OCI-LY7 (cell line): ENCODE measurements at regions not wholly inside any gene's neighbourhood (a gene's known extent, or its start where the extent isn't known, plus 50 kb on each side); places are given as distances from the start of the nearest gene placed in this dataset.
"Not testable (repeated sequence)": the region's sequence is repeated elsewhere in the genome, so short reads cannot be mapped to it uniquely, and the experiment has no call there.

Experiments
- BruUV-seq: library from RNA; stranded (reverse); fragments of 400-500 nt; replicated peaks from 2 replicates; lab custom pipeline; 2021; lab: Mats Ljungman, UMichigan
- CTCF ChIA-PET: fragments of 300-600 bp; sonication (Branson Sonifier 250); formaldehyde crosslinking; loops from one replicate; lab custom pipeline; 2022; ENCODE audit warnings: antibody characterized with exemption; ENCODE audit not compliant: unreplicated experiment; lab: Charles Lee
- POLR2A ChIA-PET: fragments of 300-600 bp; sonication (Branson Sonifier 250); formaldehyde crosslinking; loops from one replicate; lab custom pipeline; 2022; ENCODE audit warnings: antibody characterized with exemption; lab: Charles Lee
- DNase-seq: peaks from one replicate; pipeline ENCODE4 v3.0.0-alpha.2; 2015; ENCODE audit warnings: low spot score
- H2AFZ ChIP-seq: fragments of 200-600 bp; sonication (generic), shearing (Covaris generic); 2 replicates; pipeline ENCODE4 v1.6.1; 2014; ENCODE audit warnings: mild to moderate bottlenecking, antibody characterized with exemption, low read length, moderate library complexity
- H3K27ac ChIP-seq: fragments of 200-600 bp; sonication (generic); 2 replicates; pipeline ENCODE4 v1.5.1; 2014; ENCODE audit warnings: mixed run types, low read depth, mild to moderate bottlenecking, moderate library complexity, low read length, inconsistent platforms; ENCODE audit not compliant: poor library complexity, severe bottlenecking
- H3K36me3 ChIP-seq: fragments of 200-600 bp; sonication (generic); 2 replicates; pipeline ENCODE4 v1.6.1; 2014; ENCODE audit warnings: mild to moderate bottlenecking, antibody characterized with exemption, low read length, moderate library complexity, mixed read lengths; ENCODE audit not compliant: insufficient read depth
- H3K4me1 ChIP-seq: fragments of 200-600 bp; sonication (generic); 2 replicates; pipeline ENCODE4 v1.5.1; 2014; ENCODE audit warnings: mild to moderate bottlenecking, low read length; ENCODE audit not compliant: insufficient read depth, poor library complexity, severe bottlenecking
- H3K4me2 ChIP-seq: fragments of 200-600 bp; sonication (generic); 2 replicates; pipeline ENCODE4 v1.6.1; 2014; ENCODE audit warnings: mild to moderate bottlenecking, low read length
- H3K4me3 ChIP-seq: fragments of 200-600 bp; sonication (generic); 2 replicates; pipeline ENCODE4 v1.5.1; 2014; ENCODE audit warnings: mild to moderate bottlenecking, low read depth, low read length; ENCODE audit not compliant: poor library complexity, severe bottlenecking
- H3K79me2 ChIP-seq: fragments of 200-600 bp; sonication (generic); 2 replicates; pipeline ENCODE4 v1.6.1; 2016; ENCODE audit warnings: low read depth, mild to moderate bottlenecking, low read length, moderate library complexity, mixed read lengths; ENCODE audit not compliant: insufficient read depth
- H3K9me2 ChIP-seq: fragments of 200-600 bp; sonication (generic); 2 replicates; pipeline ENCODE4 v1.6.1; 2016; ENCODE audit warnings: mild to moderate bottlenecking, low read length, mixed read lengths; ENCODE audit not compliant: insufficient read depth
- H3K9me3 ChIP-seq: fragments of 200-600 bp; sonication (generic); 2 replicates; pipeline ENCODE4 v1.6.1; 2014; ENCODE audit warnings: mild to moderate bottlenecking, mixed run types, low read length, mixed read lengths
- H4K20me1 ChIP-seq: fragments of 200-600 bp; sonication (generic); 2 replicates; pipeline ENCODE4 v1.6.1; 2014; ENCODE audit warnings: mild to moderate bottlenecking, antibody characterized with exemption, low read length, moderate library complexity, mixed read lengths; ENCODE audit not compliant: insufficient read depth
- EZH2phosphoT487 ChIP-seq: fragments of 200-600 bp; sonication (generic); IDR thresholded peaks from 2 replicates; pipeline ENCODE4 v1.6.1; 2018; ENCODE audit warnings: low read depth, borderline replicate concordance, mild to moderate bottlenecking, mixed run types, antibody characterized with exemption, low read length, moderate library complexity, mixed read lengths
- intact Hi-C: fragments of 100-400 bp; cut with micrococcal nuclease; formaldehyde crosslinking; loops from one replicate; pipeline ENCODE4 v1.10.0; 2022; ENCODE audit not compliant: unreplicated experiment
- TF ChIP-seq, protein P1 (sequence below): fragments of 200-600 bp; sonication (generic); conservative IDR thresholded peaks from 2 replicates; pipeline ENCODE4 v1.5.1; 2014; ENCODE audit warnings: mild to moderate bottlenecking, antibody characterized with exemption, low read length, moderate library complexity, mixed read lengths

- TF ChIP-seq, protein P1, sequence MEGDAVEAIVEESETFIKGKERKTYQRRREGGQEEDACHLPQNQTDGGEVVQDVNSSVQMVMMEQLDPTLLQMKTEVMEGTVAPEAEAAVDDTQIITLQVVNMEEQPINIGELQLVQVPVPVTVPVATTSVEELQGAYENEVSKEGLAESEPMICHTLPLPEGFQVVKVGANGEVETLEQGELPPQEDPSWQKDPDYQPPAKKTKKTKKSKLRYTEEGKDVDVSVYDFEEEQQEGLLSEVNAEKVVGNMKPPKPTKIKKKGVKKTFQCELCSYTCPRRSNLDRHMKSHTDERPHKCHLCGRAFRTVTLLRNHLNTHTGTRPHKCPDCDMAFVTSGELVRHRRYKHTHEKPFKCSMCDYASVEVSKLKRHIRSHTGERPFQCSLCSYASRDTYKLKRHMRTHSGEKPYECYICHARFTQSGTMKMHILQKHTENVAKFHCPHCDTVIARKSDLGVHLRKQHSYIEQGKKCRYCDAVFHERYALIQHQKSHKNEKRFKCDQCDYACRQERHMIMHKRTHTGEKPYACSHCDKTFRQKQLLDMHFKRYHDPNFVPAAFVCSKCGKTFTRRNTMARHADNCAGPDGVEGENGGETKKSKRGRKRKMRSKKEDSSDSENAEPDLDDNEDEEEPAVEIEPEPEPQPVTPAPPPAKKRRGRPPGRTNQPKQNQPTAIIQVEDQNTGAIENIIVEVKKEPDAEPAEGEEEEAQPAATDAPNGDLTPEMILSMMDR, result peak; percentile 74
- H3K4me3 ChIP-seq, H3K4me1 ChIP-seq, H3K9me3 ChIP-seq, H3K36me3 ChIP-seq, H3K4me2 ChIP-seq, H4K20me1 ChIP-seq, H2AFZ ChIP-seq, H3K9me2 ChIP-seq, POLR2A ChIA-PET, H3K27ac ChIP-seq, BruUV-seq, intact Hi-C loops, CTCF ChIA-PET, H3K79me2 ChIP-seq: not testable (repeated sequence)
- DNase-seq, result peak; percentile 34
These were observed 620.3 kb downstream of the ZWINT start for GRCh38 chr10:55740767-55741166.

GRCh38 chr10:55740110-55740509, 620.9 kb downstream of the ZWINT start:
- H4K20me1 ChIP-seq, result no peaks in the 10 kb centered on the region
- no peak for DNase-seq
- H3K4me2 ChIP-seq, result no peak overlapping the region
- TF ChIP-seq EZH2phosphoT487, result no peak
- no peak overlapping the region for H2AFZ ChIP-seq
- H3K4me3 ChIP-seq, result no peak overlapping the region
- CTCF ChIA-PET, result no interaction called here
- intact Hi-C loops, result no loop called here
- no peaks in the 10 kb centered on the region for H3K4me1 ChIP-seq
- POLR2A ChIA-PET, result no interaction called here
- no peaks in the 10 kb centered on the region for H3K36me3 ChIP-seq
- BruUV-seq, result no TSS peak
- H3K27ac ChIP-seq, result no peak overlapping the region
- H3K79me2 ChIP-seq, result no peaks in the 10 kb centered on the region
- H3K9me2 ChIP-seq, result no peaks in the 10 kb centered on the region
- H3K9me3 ChIP-seq, result no peaks in the 10 kb centered on the region

- Histone ChIP-seq H3K4me2 (no peak overlapping the region), H3K36me3 (no peaks in the 10 kb centered on the region), H3K4me1 (no peaks in the 10 kb centered on the region), H3K79me2 (no peaks in the 10 kb centered on the region), H3K9me3 (no peaks in the 10 kb centered on the region), H3K27ac (no peak overlapping the region), H2AFZ (no peak overlapping the region), H4K20me1 (no peaks in the 10 kb centered on the region), H3K9me2 (no peaks in the 10 kb centered on the region; the same call in 1 of the 2 replicates), H3K4me3 (no peak overlapping the region)
- intact Hi-C loops, result no loop called here
- no peak for TF ChIP-seq EZH2phosphoT487
- TF ChIP-seq, protein P1, result no peak
- ChIA-PET POLR2A (interaction anchor here (0.6 kb wide), 1 partner anchor 198 kb away, joined by 3 read pairs; no protein-coding TSS in a partner anchor), CTCF (no interaction called here)
- DNase-seq, result no peak
- no TSS peak for BruUV-seq
These were observed 626.9 kb downstream of the ZWINT start for GRCh38 chr10:55734112-55734511.
